GM23338 (cell line): ENCODE measurements at regions not wholly inside any gene's neighbourhood (a gene's known extent, or its start where the extent isn't known, plus 50 kb on each side); places are given as distances from the start of the nearest gene placed in this dataset.

ENCODE experiments used
- ATAC-seq: fragments of 200-7000 bp; cut with Tn5 transposase; 3 replicates; pipeline ENCODE4 v1.9.1; 2020
- DNase-seq: peaks from one replicate; pipeline ENCODE4 v3.0.0-alpha.2; 2015; ENCODE audit warnings: low spot score
- H2AFZ ChIP-seq: fragments of 200-600 bp; sonication (generic); 2 replicates; pipeline ENCODE4 v1.8.0; 2016; ENCODE audit warnings: antibody characterized with exemption, mild to moderate bottlenecking, moderate library complexity
- H3F3A ChIP-seq: fragments of 200-600 bp; sonication (generic); replicated peaks from 2 replicates; pipeline ENCODE4 v1.8.0; 2017; ENCODE audit warnings: antibody characterized with exemption, mixed run types, low read depth
- H3K27ac ChIP-seq: fragments of 200-600 bp; sonication (generic); 2 replicates; pipeline ENCODE4 v1.6.1; 2016; ENCODE audit warnings: low read depth
- H3K27me3 ChIP-seq: fragments of 200-600 bp; sonication (generic); 2 replicates; pipeline ENCODE4 v1.8.0; 2016; ENCODE audit warnings: mild to moderate bottlenecking, mixed run types, moderate library complexity; ENCODE audit not compliant: insufficient read depth
- H3K36me3 ChIP-seq: fragments of 200-600 bp; sonication (generic); 2 replicates; pipeline ENCODE4 v1.8.0; 2016; ENCODE audit warnings: mild to moderate bottlenecking; ENCODE audit not compliant: insufficient read depth
- H3K4me1 ChIP-seq: fragments of 200-600 bp; sonication (generic); 2 replicates; pipeline ENCODE4 v1.8.0; 2016; ENCODE audit warnings: mild to moderate bottlenecking, moderate library complexity; ENCODE audit not compliant: insufficient read depth
- H3K4me2 ChIP-seq: fragments of 200-600 bp; sonication (generic); 2 replicates; pipeline ENCODE4 v1.7.1; 2017; ENCODE audit warnings: mixed run types
- H3K4me3 ChIP-seq: fragments of 200-600 bp; sonication (generic); 2 replicates; pipeline ENCODE4 v1.6.1; 2016; ENCODE audit warnings: mixed run types
- H3K79me2 ChIP-seq: fragments of 200-600 bp; sonication (generic); replicated peaks from 2 replicates; pipeline ENCODE4 v1.8.0; 2017; ENCODE audit warnings: mild to moderate bottlenecking; ENCODE audit not compliant: insufficient read depth
- H3K9me2 ChIP-seq: fragments of 200-600 bp; sonication (generic); 2 replicates; pipeline ENCODE4 v1.8.0; 2017; ENCODE audit not compliant: insufficient read depth
- H4K20me1 ChIP-seq: fragments of 200-600 bp; sonication (generic); replicated peaks from 2 replicates; pipeline ENCODE4 v1.8.0; 2017; ENCODE audit warnings: mild to moderate bottlenecking; ENCODE audit not compliant: insufficient read depth
- H3K27ac Mint-ChIP-seq: 2 replicates; pipeline ENCODE4 v1.8.0; 2020; ENCODE audit warnings: inconsistent platforms, mild to moderate bottlenecking, moderate library complexity, mixed read lengths
- H3K27me3 Mint-ChIP-seq: 3 replicates; pipeline ENCODE4 v1.8.0; 2022; ENCODE audit warnings: low read depth, mild to moderate bottlenecking, moderate library complexity, mixed read lengths, inconsistent platforms; ENCODE audit not compliant: insufficient read depth, poor library complexity
- H3K36me3 Mint-ChIP-seq: 3 replicates; pipeline ENCODE4 v1.8.0; 2021; ENCODE audit warnings: low read depth, mild to moderate bottlenecking, inconsistent platforms, moderate library complexity, mixed read lengths
- H3K4me1 Mint-ChIP-seq: 3 replicates; pipeline ENCODE4 v1.8.0; 2020; ENCODE audit warnings: mild to moderate bottlenecking, inconsistent platforms, mixed read lengths
- H3K4me3 Mint-ChIP-seq: 3 replicates; pipeline ENCODE4 v1.8.0; 2021; ENCODE audit warnings: moderate library complexity, mild to moderate bottlenecking, inconsistent platforms, mixed read lengths
- H3K9me3 Mint-ChIP-seq: 3 replicates; pipeline ENCODE4 v1.8.0; 2020; ENCODE audit warnings: moderate library complexity, mild to moderate bottlenecking, inconsistent platforms, mixed read lengths
- CREB1 ChIP-seq: fragments of 250-450 bp; sonication (Bioruptor Pico); IDR thresholded peaks from 2 replicates; pipeline ENCODE4 v1.5.0; 2020; ENCODE audit warnings: low read depth, mild to moderate bottlenecking, moderate library complexity
- EZH2 ChIP-seq: fragments of 200-600 bp; sonication (generic); IDR thresholded peaks from one replicate; pipeline ENCODE4 v1.8.0; 2017; ENCODE audit warnings: antibody characterized with exemption, mild to moderate bottlenecking, low read depth; ENCODE audit not compliant: unreplicated experiment
- EZH2phosphoT487 ChIP-seq: fragments of 200-600 bp; sonication (generic); IDR thresholded peaks from one replicate; pipeline ENCODE4 v1.8.1; 2018; ENCODE audit warnings: antibody characterized with exemption; ENCODE audit not compliant: unreplicated experiment
- JUNB ChIP-seq: IDR thresholded peaks from one replicate; pipeline ENCODE4 v1.6.1; 2016; ENCODE audit warnings: antibody characterized with exemption; ENCODE audit not compliant: unreplicated experiment
- NANOG ChIP-seq: IDR thresholded peaks from 2 replicates; pipeline ENCODE4 v1.6.1; 2016; ENCODE audit warnings: antibody characterized with exemption, borderline replicate concordance
- POLR2AphosphoS5 ChIP-seq: IDR thresholded peaks from 2 replicates; pipeline ENCODE4 v1.6.1; 2016; ENCODE audit warnings: antibody characterized with exemption, low read depth
- STAT1 ChIP-seq: IDR thresholded peaks from one replicate; pipeline ENCODE4 v1.6.1; 2016; ENCODE audit warnings: antibody characterized with exemption; ENCODE audit not compliant: unreplicated experiment
- ZNF114 ChIP-seq: fragments of 250-450 bp; sonication (Bioruptor Pico); IDR thresholded peaks from 2 replicates; pipeline ENCODE4 v1.5.0; 2020; ENCODE audit warnings: mild to moderate bottlenecking, moderate library complexity
- ZNF331 ChIP-seq: fragments of 250-450 bp; sonication (Bioruptor Pico); IDR thresholded peaks from 2 replicates; pipeline ENCODE4 v1.5.0; 2020; ENCODE audit warnings: low read depth, mild to moderate bottlenecking, moderate library complexity
- TF ChIP-seq, protein P1 (sequence below), 2 experiments: fragments of 200-600 bp in 1 of 2; sonication (generic) in 1 of 2; conservative IDR thresholded peaks; 2 replicates each; pipeline versions ENCODE4 v1.5.1 to v1.6.1; 2016 to 2017; ENCODE audit warnings: antibody characterized with exemption in 2 of 2, low read depth in 2 of 2, mild to moderate bottlenecking in 2 of 2, moderate library complexity in 1 of 2
- TF ChIP-seq, protein P2 (sequence below): IDR thresholded peaks from one replicate; pipeline ENCODE4 v1.6.1; 2018; ENCODE audit warnings: antibody characterized with exemption; ENCODE audit not compliant: unreplicated experiment
- TF ChIP-seq, protein P3 (sequence below): IDR thresholded peaks from 2 replicates; pipeline ENCODE4 v1.6.1; 2016; ENCODE audit warnings: antibody characterized with exemption
- TF ChIP-seq, protein P4 (sequence below): fragments of 250-450 bp; sonication (Bioruptor Pico); IDR thresholded peaks from 2 replicates; pipeline ENCODE4 v1.5.0; 2020; ENCODE audit warnings: mild to moderate bottlenecking, moderate library complexity

DNA sequence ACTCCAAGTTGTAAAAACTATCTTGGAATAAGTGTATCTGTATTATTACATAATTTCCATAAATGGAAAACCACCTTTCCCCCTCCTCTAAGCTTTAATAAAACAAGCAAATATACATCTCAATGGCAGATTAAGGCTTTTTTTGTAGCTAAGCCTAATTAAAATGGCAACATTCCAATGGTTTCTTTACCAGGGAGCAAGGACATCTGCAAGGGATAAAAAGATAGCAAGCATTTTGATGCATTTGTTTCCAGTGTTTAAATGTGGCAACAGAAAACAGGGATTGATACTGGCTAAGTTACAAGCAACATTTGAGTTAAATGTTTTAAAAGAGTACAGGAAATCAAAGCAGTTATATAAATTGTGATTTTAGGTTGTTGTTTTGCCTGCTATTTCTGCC is 1012.7 kb downstream of the ADGRL2 start:
- no peaks in the 10 kb centered on the region; the same call in 2 of the 3 replicates for H3K9me3 Mint-ChIP-seq
- TF ChIP-seq POLR2AphosphoS5: no peak
- no peak for TF ChIP-seq JUNB
- TF ChIP-seq, protein P1, sequence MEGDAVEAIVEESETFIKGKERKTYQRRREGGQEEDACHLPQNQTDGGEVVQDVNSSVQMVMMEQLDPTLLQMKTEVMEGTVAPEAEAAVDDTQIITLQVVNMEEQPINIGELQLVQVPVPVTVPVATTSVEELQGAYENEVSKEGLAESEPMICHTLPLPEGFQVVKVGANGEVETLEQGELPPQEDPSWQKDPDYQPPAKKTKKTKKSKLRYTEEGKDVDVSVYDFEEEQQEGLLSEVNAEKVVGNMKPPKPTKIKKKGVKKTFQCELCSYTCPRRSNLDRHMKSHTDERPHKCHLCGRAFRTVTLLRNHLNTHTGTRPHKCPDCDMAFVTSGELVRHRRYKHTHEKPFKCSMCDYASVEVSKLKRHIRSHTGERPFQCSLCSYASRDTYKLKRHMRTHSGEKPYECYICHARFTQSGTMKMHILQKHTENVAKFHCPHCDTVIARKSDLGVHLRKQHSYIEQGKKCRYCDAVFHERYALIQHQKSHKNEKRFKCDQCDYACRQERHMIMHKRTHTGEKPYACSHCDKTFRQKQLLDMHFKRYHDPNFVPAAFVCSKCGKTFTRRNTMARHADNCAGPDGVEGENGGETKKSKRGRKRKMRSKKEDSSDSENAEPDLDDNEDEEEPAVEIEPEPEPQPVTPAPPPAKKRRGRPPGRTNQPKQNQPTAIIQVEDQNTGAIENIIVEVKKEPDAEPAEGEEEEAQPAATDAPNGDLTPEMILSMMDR (conservative IDR thresholded peaks at IDR 0.05; ENCODE audit: low read depth in 2 of 2): no peak
- no peak for TF ChIP-seq EZH2
- TF ChIP-seq, protein P2, sequence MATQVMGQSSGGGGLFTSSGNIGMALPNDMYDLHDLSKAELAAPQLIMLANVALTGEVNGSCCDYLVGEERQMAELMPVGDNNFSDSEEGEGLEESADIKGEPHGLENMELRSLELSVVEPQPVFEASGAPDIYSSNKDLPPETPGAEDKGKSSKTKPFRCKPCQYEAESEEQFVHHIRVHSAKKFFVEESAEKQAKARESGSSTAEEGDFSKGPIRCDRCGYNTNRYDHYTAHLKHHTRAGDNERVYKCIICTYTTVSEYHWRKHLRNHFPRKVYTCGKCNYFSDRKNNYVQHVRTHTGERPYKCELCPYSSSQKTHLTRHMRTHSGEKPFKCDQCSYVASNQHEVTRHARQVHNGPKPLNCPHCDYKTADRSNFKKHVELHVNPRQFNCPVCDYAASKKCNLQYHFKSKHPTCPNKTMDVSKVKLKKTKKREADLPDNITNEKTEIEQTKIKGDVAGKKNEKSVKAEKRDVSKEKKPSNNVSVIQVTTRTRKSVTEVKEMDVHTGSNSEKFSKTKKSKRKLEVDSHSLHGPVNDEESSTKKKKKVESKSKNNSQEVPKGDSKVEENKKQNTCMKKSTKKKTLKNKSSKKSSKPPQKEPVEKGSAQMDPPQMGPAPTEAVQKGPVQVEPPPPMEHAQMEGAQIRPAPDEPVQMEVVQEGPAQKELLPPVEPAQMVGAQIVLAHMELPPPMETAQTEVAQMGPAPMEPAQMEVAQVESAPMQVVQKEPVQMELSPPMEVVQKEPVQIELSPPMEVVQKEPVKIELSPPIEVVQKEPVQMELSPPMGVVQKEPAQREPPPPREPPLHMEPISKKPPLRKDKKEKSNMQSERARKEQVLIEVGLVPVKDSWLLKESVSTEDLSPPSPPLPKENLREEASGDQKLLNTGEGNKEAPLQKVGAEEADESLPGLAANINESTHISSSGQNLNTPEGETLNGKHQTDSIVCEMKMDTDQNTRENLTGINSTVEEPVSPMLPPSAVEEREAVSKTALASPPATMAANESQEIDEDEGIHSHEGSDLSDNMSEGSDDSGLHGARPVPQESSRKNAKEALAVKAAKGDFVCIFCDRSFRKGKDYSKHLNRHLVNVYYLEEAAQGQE: no peak
- TF ChIP-seq ZNF114 (CRISPR knock-in tag): no peak
- no peak for TF ChIP-seq ZNF331 (CRISPR knock-in tag)
- no peak for TF ChIP-seq NANOG
- TF ChIP-seq, protein P3, sequence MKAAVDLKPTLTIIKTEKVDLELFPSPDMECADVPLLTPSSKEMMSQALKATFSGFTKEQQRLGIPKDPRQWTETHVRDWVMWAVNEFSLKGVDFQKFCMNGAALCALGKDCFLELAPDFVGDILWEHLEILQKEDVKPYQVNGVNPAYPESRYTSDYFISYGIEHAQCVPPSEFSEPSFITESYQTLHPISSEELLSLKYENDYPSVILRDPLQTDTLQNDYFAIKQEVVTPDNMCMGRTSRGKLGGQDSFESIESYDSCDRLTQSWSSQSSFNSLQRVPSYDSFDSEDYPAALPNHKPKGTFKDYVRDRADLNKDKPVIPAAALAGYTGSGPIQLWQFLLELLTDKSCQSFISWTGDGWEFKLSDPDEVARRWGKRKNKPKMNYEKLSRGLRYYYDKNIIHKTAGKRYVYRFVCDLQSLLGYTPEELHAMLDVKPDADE: no peak
- no peak for TF ChIP-seq CREB1
- TF ChIP-seq STAT1: no peak
- no peak for TF ChIP-seq EZH2phosphoT487
- TF ChIP-seq, protein P4, sequence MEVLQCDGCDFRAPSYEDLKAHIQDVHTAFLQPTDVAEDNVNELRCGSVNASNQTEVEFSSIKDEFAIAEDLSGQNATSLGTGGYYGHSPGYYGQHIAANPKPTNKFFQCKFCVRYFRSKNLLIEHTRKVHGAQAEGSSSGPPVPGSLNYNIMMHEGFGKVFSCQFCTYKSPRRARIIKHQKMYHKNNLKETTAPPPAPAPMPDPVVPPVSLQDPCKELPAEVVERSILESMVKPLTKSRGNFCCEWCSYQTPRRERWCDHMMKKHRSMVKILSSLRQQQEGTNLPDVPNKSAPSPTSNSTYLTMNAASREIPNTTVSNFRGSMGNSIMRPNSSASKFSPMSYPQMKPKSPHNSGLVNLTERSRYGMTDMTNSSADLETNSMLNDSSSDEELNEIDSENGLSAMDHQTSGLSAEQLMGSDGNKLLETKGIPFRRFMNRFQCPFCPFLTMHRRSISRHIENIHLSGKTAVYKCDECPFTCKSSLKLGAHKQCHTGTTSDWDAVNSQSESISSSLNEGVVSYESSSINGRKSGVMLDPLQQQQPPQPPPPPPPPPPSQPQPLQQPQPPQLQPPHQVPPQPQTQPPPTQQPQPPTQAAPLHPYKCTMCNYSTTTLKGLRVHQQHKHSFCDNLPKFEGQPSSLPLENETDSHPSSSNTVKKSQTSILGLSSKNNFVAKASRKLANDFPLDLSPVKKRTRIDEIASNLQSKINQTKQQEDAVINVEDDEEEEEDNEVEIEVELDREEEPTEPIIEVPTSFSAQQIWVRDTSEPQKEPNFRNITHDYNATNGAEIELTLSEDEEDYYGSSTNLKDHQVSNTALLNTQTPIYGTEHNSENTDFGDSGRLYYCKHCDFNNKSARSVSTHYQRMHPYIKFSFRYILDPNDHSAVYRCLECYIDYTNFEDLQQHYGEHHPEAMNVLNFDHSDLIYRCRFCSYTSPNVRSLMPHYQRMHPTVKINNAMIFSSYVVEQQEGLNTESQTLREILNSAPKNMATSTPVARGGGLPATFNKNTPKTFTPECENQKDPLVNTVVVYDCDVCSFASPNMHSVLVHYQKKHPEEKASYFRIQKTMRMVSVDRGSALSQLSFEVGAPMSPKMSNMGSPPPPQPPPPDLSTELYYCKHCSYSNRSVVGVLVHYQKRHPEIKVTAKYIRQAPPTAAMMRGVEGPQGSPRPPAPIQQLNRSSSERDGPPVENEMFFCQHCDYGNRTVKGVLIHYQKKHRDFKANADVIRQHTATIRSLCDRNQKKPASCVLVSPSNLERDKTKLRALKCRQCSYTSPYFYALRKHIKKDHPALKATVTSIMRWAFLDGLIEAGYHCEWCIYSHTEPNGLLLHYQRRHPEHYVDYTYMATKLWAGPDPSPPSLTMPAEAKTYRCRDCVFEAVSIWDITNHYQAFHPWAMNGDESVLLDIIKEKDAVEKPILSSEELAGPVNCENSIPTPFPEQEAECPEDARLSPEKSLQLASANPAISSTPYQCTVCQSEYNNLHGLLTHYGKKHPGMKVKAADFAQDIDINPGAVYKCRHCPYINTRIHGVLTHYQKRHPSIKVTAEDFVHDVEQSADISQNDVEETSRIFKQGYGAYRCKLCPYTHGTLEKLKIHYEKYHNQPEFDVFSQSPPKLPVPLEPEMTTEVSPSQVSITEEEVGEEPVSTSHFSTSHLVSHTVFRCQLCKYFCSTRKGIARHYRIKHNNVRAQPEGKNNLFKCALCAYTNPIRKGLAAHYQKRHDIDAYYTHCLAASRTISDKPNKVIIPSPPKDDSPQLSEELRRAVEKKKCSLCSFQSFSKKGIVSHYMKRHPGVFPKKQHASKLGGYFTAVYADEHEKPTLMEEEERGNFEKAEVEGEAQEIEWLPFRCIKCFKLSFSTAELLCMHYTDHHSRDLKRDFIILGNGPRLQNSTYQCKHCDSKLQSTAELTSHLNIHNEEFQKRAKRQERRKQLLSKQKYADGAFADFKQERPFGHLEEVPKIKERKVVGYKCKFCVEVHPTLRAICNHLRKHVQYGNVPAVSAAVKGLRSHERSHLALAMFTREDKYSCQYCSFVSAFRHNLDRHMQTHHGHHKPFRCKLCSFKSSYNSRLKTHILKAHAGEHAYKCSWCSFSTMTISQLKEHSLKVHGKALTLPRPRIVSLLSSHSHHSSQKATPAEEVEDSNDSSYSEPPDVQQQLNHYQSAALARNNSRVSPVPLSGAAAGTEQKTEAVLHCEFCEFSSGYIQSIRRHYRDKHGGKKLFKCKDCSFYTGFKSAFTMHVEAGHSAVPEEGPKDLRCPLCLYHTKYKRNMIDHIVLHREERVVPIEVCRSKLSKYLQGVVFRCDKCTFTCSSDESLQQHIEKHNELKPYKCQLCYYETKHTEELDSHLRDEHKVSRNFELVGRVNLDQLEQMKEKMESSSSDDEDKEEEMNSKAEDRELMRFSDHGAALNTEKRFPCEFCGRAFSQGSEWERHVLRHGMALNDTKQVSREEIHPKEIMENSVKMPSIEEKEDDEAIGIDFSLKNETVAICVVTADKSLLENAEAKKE (CRISPR knock-in tag): no peak
- no peak for DNase-seq

More for the DNA sequence above, 1012.7 kb downstream of the ADGRL2 start:
- Mint-ChIP-seq H3K4me1 (peaks cover 21% of the 10 kb centered on the region), H3K27ac (no peak overlapping the region), H3K36me3 (peaks cover 8% of the 10 kb centered on the region; the same call in 2 of the 3 replicates), H3K27me3 (no peaks in the 10 kb centered on the region), H3K4me3 (no peak overlapping the region)
- Histone ChIP-seq H3F3A (no peaks in the 10 kb centered on the region), H3K4me3 (no peak overlapping the region), H3K27ac (no peak overlapping the region), H2AFZ (no peak overlapping the region), H3K4me1 (peaks cover 7% of the 10 kb centered on the region), H3K27me3 (no peaks in the 10 kb centered on the region), H3K36me3 (no peaks in the 10 kb centered on the region), H3K4me2 (no peak overlapping the region), H4K20me1 (no peaks in the 10 kb centered on the region), H3K9me2 (no peaks in the 10 kb centered on the region), H3K79me2 (no peaks in the 10 kb centered on the region)
- no peak for ATAC-seq
